Vagina (tissue), 2 donors: ENCODE measurements at regions not wholly inside any gene's neighbourhood (a gene's known extent, or its start where the extent isn't known, plus 50 kb on each side); places are given as distances from the start of the nearest gene placed in this dataset.

Experiments used
- DNase-seq, 2 donors: peaks; one replicate each; pipeline ENCODE4 v3.0.0-alpha.2; 2017; ENCODE audit errors: extremely low spot score in 2 of 2
- H3K27ac ChIP-seq: fragments of 200-600 bp; sonication (generic); one replicate; pipeline ENCODE4 v1.5.1; 2019
- H3K27me3 ChIP-seq: fragments of 200-600 bp; sonication (generic); one replicate; pipeline ENCODE4 v1.5.1; 2019
- H3K36me3 ChIP-seq, 2 donors: fragments of 200-600 bp; sonication (generic); one replicate each; pipeline ENCODE4 v1.5.1; 2017 to 2019
- H3K4me1 ChIP-seq: fragments of 200-600 bp; sonication (generic); one replicate; pipeline ENCODE4 v1.5.1; 2019
- H3K4me3 ChIP-seq, 2 donors: fragments of 200-600 bp; sonication (generic); 1 replicate in 1 of 2; 2 replicates in 1 of 2; pipeline ENCODE4 v1.5.1; 2016 to 2019
- H3K9me3 ChIP-seq: fragments of 200-600 bp; sonication (generic); one replicate; pipeline ENCODE4 v1.5.1; 2019
- CTCF ChIP-seq, 3 experiments: fragments of 450-650 bp in 2 of 3; fragments of 200-600 bp in 1 of 3; sonication (generic) in 1 of 3; IDR thresholded peaks; one replicate each; pipeline ENCODE4 v1.5.1; 2017 to 2019; ENCODE audit warnings: antibody characterized with exemption in 3 of 3, mild to moderate bottlenecking in 2 of 3, moderate library complexity in 2 of 3
- POLR2A ChIP-seq, 2 donors: fragments of 450-650 bp; IDR thresholded peaks; one replicate each; pipeline ENCODE4 v1.6.1; 2017; ENCODE audit warnings: antibody characterized with exemption in 2 of 2, mild to moderate bottlenecking in 2 of 2, moderate library complexity in 2 of 2
- POLR2AphosphoS5 ChIP-seq, 2 donors: sonication (generic); formaldehyde crosslinking; IDR thresholded peaks; one replicate each; pipeline ENCODE4 v1.9.0; 2017; ENCODE audit warnings: antibody characterized with exemption in 2 of 2, mild to moderate bottlenecking in 2 of 2, low read depth in 1 of 2; ENCODE audit not compliant: insufficient read depth in 1 of 2
- intact Hi-C: fragments of 100-400 bp; cut with DNase I; formaldehyde crosslinking; loops from one replicate; pipeline ENCODE4 v1.15.1; 2023

DNA sequence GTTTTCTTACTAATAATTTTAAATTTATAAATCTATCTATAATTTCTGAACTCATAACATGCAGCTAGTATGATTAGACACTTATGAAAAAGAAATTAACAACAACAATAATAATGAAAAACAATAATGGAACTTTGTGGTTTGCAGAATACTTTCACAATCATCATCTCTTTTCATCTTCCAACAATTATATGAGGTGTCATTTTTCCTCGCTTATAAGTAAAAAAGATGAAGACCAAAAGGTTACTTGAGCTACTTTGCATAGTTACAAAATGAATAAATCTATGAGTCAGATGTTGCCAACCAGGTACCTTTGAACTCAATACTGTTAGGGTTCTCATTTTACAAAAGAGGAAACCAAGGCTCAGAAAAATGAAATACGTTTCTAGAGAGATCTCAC lies 98.5 kb upstream of the ELOVL6 start:
- Histone ChIP-seq H3K36me3 (no peaks in the 10 kb centered on the region), H3K4me3 (no peak overlapping the region), H3K27ac (no peak overlapping the region), H3K9me3 (no peaks in the 10 kb centered on the region), H3K27me3 (no peaks in the 10 kb centered on the region), H3K4me1 (no peaks in the 10 kb centered on the region)
- TF ChIP-seq POLR2A (IDR thresholded peaks at IDR 0.05) (no peak), CTCF (IDR thresholded peaks at IDR 0.05) (no peak), POLR2AphosphoS5 (IDR thresholded peaks at IDR 0.05; ENCODE audit: insufficient read depth in 1 of 2, low read depth in 1 of 2) (no peak)
- intact Hi-C loops: no loop called here
- no peak for DNase-seq

DNA sequence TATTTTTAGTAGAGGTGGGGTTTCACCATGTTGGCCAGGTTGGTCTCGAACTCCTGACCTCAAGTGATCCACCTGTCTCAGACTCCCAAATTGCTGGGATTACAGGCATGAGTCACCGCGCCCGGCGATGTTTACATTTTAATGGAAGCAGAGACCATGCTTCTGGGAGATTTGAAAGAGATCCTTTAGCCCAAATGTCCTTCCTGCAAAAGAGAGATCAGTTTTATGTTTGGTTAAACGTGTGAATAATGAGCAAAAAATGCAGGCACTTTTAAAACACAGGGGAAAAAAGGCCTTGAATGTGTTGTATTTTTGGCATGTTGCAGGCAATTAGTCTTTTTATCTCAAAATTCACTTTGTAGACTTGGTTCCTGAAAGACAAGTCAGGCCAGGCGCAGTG lies 95.8 kb upstream of the ELOVL6 start:
- TF ChIP-seq POLR2AphosphoS5 (IDR thresholded peaks at IDR 0.05; ENCODE audit: insufficient read depth in 1 of 2, low read depth in 1 of 2) (no peak), CTCF (IDR thresholded peaks at IDR 0.05) (no peak), POLR2A (IDR thresholded peaks at IDR 0.05) (no peak)
- intact Hi-C loops: no loop called here
- DNase-seq: no peak

GRCh38 chr4:110292994-110293744 lies 94.8 kb upstream of the ELOVL6 start:
- Histone ChIP-seq H3K36me3 (no peaks in the 10 kb centered on the region), H3K27me3 (no peaks in the 10 kb centered on the region), H3K27ac (no peak overlapping the region), H3K4me3 (no peak overlapping the region), H3K4me1 (no peaks in the 10 kb centered on the region), H3K9me3 (no peaks in the 10 kb centered on the region)
- intact Hi-C loops: no loop called here
- no peak for DNase-seq
- TF ChIP-seq POLR2A (IDR thresholded peaks at IDR 0.05): no peak
- no peak for TF ChIP-seq CTCF (IDR thresholded peaks at IDR 0.05)
- no peak for TF ChIP-seq POLR2AphosphoS5 (IDR thresholded peaks at IDR 0.05; ENCODE audit: insufficient read depth in 1 of 2, low read depth in 1 of 2)

More for the DNA sequence above, 95.8 kb upstream of the ELOVL6 start:
- H3K36me3 ChIP-seq: no peaks in the 10 kb centered on the region
- H3K27ac ChIP-seq: no peak overlapping the region
- no peak overlapping the region for H3K4me3 ChIP-seq
- no peaks in the 10 kb centered on the region for H3K9me3 ChIP-seq
- H3K4me1 ChIP-seq: no peaks in the 10 kb centered on the region
- no peaks in the 10 kb centered on the region for H3K27me3 ChIP-seq

- DNase-seq: no peak
These were observed 92.1 kb upstream of the ELOVL6 start for GRCh38 chr4:110290511-110290910.

More at GRCh38 chr4:110290511-110290910, 92.1 kb upstream of the ELOVL6 start:
- Histone ChIP-seq H3K27me3 (no peaks in the 10 kb centered on the region), H3K36me3 (no peaks in the 10 kb centered on the region), H3K27ac (no peak overlapping the region), H3K4me3 (no peak overlapping the region), H3K9me3 (no peaks in the 10 kb centered on the region), H3K4me1 (peaks cover 8% of the 10 kb centered on the region)
- intact Hi-C loops: no loop called here
- TF ChIP-seq POLR2AphosphoS5 (IDR thresholded peaks at IDR 0.05; ENCODE audit: insufficient read depth in 1 of 2, low read depth in 1 of 2): no peak
- no peak for TF ChIP-seq POLR2A (IDR thresholded peaks at IDR 0.05)
- TF ChIP-seq CTCF (IDR thresholded peaks at IDR 0.05): no peak
